ENCODE measurements at regions not wholly inside any gene's neighbourhood (a gene's known extent, or its start where the extent isn't known, plus 50 kb on each side); places are given as distances from the start of the nearest gene placed in this dataset.
A peak's percentile ranks its signal among the peaks of the same experiment; 100 is the strongest.

- TF ChIP-seq FOSL2 (IDR thresholded peaks at IDR 0.05) (no peak), FOSL2 (CRISPR knock-in tag; IDR thresholded peaks at IDR 0.05) (no peak), HOXB13 (CRISPR knock-in tag; IDR thresholded peaks at IDR 0.05; ENCODE audit: low read depth) (no peak), CHD2 (IDR thresholded peaks at IDR 0.05; ENCODE audit: low read length, partially characterized antibody) (no peak), POLR2A (IDR thresholded peaks at IDR 0.05; ENCODE audit: low read length) (no peak), PHF8 (IDR thresholded peaks at IDR 0.05; ENCODE audit: borderline replicate concordance, low read depth) (no peak), MAX (IDR thresholded peaks at IDR 0.05) (peak; percentile 14; the same call in 1 of the 2 replicates)
These were observed 151.4 kb downstream of the RPLP1 start (continued) for GRCh38 chr15:69604072-69604411.

- no peak overlapping the region for H3K27ac ChIP-seq
- TF ChIP-seq RAD21 (conservative IDR thresholded peaks at IDR 0.05 in 1 of 2, IDR thresholded peaks at IDR 0.05 in 1 of 2) (no peak), RNF2 (IDR thresholded peaks at IDR 0.05; ENCODE audit: borderline replicate concordance, low read depth) (no peak), HOXB13 (CRISPR knock-in tag; IDR thresholded peaks at IDR 0.05; ENCODE audit: low read depth) (no peak), CTCF (IDR thresholded peaks at IDR 0.05) (no peak), POLR2AphosphoS2 (conservative IDR thresholded peaks at IDR 0.05; ENCODE audit: low read length) (no peak), TP53 (CRISPR knock-in tag; IDR thresholded peaks at IDR 0.05) (no peak), KDM1A (IDR thresholded peaks at IDR 0.05; ENCODE audit: low read depth) (no peak), NFE2L2 (conservative IDR thresholded peaks at IDR 0.05; ENCODE audit: low read length) (no peak), CHD4 (IDR thresholded peaks at IDR 0.05; ENCODE audit: borderline replicate concordance) (no peak), CEBPB (IDR thresholded peaks at IDR 0.05) (no peak), ATOH8 (CRISPR knock-in tag; IDR thresholded peaks at IDR 0.05; ENCODE audit: low read depth) (no peak), MAX (IDR thresholded peaks at IDR 0.05) (no peak), POLR2A (IDR thresholded peaks at IDR 0.05; ENCODE audit: low read length) (no peak), EHMT2 (IDR thresholded peaks at IDR 0.05; ENCODE audit: low read depth) (no peak)
- FAIRE-seq (no peak), DNase-seq (ENCODE audit: low read depth in 1 of 2, low spot score in 1 of 2) (no peak), ATAC-seq (no peak)
- H3K9me3 ChIP-seq, result no peaks in the 10 kb centered on the region
- H3K4me1 ChIP-seq, result peaks cover 12% of the 10 kb centered on the region
- no peak overlapping the region for H3K4me2 ChIP-seq
- no peak overlapping the region for H3K4me3 ChIP-seq
- POLR2A ChIA-PET, result no interaction called here
- 60% methylated on average over 5 of the region's 5 CpGs for WGBS (ENCODE audit: missing lambda C conversion rate)
- CTCF ChIA-PET, result interaction anchor here (0.6 to 1.2 kb wide), 3 partner anchors 9 to 38 kb away, joined by 3 read pairs; no protein-coding TSS in a partner anchor
These were observed 153.5 kb downstream of the RPLP1 start for GRCh38 chr15:69606144-69606543.

- ATAC-seq, result no peak
These were observed 154.4 kb downstream of the RPLP1 start for GRCh38 chr15:69606921-69607500.

More at GRCh38 chr15:69606921-69607500, 154.4 kb downstream of the RPLP1 start:
- H3K27ac ChIP-seq, result no peak overlapping the region
- H3K9me3 ChIP-seq, result no peaks in the 10 kb centered on the region
- H3K4me1 ChIP-seq, result peaks cover 12% of the 10 kb centered on the region
- no peak overlapping the region for H3K4me3 ChIP-seq
- 76% methylated on average over 11 of the region's 11 CpGs for WGBS (ENCODE audit: missing lambda C conversion rate)
- no peak overlapping the region for H3K4me2 ChIP-seq
- no peak for DNase-seq (ENCODE audit: low read depth in 1 of 2, low spot score in 1 of 2)
- ChIA-PET CTCF (no interaction called here), POLR2A (no interaction called here)
- TF ChIP-seq BCL3 (IDR thresholded peaks at IDR 0.05), result no peak
- no peak for TF ChIP-seq REST (IDR thresholded peaks at IDR 0.05)
- TF ChIP-seq SREBF2 (IDR thresholded peaks at IDR 0.05), result no peak
- no peak for TF ChIP-seq HOXB5 (CRISPR knock-in tag; IDR thresholded peaks at IDR 0.05)
- no peak for TF ChIP-seq ZC3H11A (IDR thresholded peaks at IDR 0.05)
- FAIRE-seq, result no peak
